GM12878 (cell line): ENCODE measurements at regions not wholly inside any gene's neighbourhood (a gene's known extent, or its start where the extent isn't known, plus 50 kb on each side); places are given as distances from the start of the nearest gene placed in this dataset.

ENCODE experiments used
- SP1 ChIP-seq: IDR thresholded peaks from one replicate; pipeline ENCODE4 v1.6.1; 2011; ENCODE audit warnings: low read depth, low read length
- ZNF217 ChIP-seq: fragments of 450-650 bp; IDR thresholded peaks from 2 replicates; pipeline ENCODE4 v1.6.1; 2017; ENCODE audit warnings: antibody characterized with exemption, mild to moderate bottlenecking

GRCh38 chr15:29343229-29343628, 73.6 kb upstream of the NSMCE3 start:
- no peak for TF ChIP-seq SP1
- TF ChIP-seq ZNF217, result no peak
